HepG2 (cell line): ENCODE measurements at regions not wholly inside any gene's neighbourhood (a gene's known extent, or its start where the extent isn't known, plus 50 kb on each side); places are given as distances from the start of the nearest gene placed in this dataset.

ENCODE experiments used
- ATAC-seq: fragments of 200-7000 bp; cut with Tn5 transposase; 3 replicates; pipeline ENCODE4 v1.9.1; 2020; ENCODE audit warnings: mild to moderate bottlenecking, moderate library complexity
- BruUV-seq: library from RNA; stranded (reverse); fragments of 400-500 nt; replicated peaks from 2 replicates; lab custom pipeline; 2021; lab: Mats Ljungman, UMichigan
- CTCF ChIA-PET: fragments of 300-600 bp; formaldehyde crosslinking; extraction: SDS; loops from one replicate; lab custom pipeline; 2021; ENCODE audit warnings: low total read pairs, inconsistent platforms, low intra/inter-chr PET ratio; lab: Yijun Ruan, JAX
- POLR2A ChIA-PET: fragments of 350-600 bp; sonication (Branson Sonifier 250); formaldehyde crosslinking; loops from one replicate; lab custom pipeline; 2020; ENCODE audit warnings: antibody characterized with exemption, inconsistent platforms; lab: Yijun Ruan, JAX
- DNase-seq: peaks from one replicate; pipeline ENCODE4 v3.0.0-alpha.2; 2015; ENCODE audit warnings: low spot score
- FAIRE-seq: peaks from 3 replicates; lab custom pipeline; 2011; peaks lifted over from hg19 to GRCh38; lab: Jason Lieb, UNC
- H2AFZ ChIP-seq: one replicate; pipeline ENCODE4 v1.6.1; 2011; ENCODE audit warnings: low read length, inconsistent platforms
- H3K27ac ChIP-seq: fragments of 300-600 bp; 3 replicates; pipeline ENCODE4 v1.8.0; 2011; ENCODE audit warnings: mixed run types, mild to moderate bottlenecking, mixed read lengths, low read length, inconsistent platforms; ENCODE audit not compliant: insufficient read depth; ENCODE audit errors: extremely low read length
- H3K27me3 ChIP-seq, 2 experiments: fragments of 200-600 bp in 1 of 2; 2 replicates in 1 of 2; 3 replicates in 1 of 2; pipeline versions ENCODE4 v1.6.0 to v1.8.0; 2011; ENCODE audit warnings: low read length in 2 of 2, mild to moderate bottlenecking in 2 of 2, moderate library complexity in 2 of 2, inconsistent platforms in 1 of 2; ENCODE audit not compliant: insufficient read depth in 2 of 2, control insufficient read depth in 1 of 2
- H3K36me3 ChIP-seq, 2 experiments: fragments of 200-600 bp in 1 of 2; replicated peaks in 1 of 2; 2 replicates in 1 of 2; 3 replicates in 1 of 2; pipeline versions ENCODE4 v1.5.1 to v1.8.0; 2011; ENCODE audit warnings: low read length in 2 of 2, inconsistent platforms in 1 of 2; ENCODE audit not compliant: insufficient read depth in 2 of 2, control insufficient read depth in 1 of 2
- H3K4me1 ChIP-seq: 2 replicates; pipeline ENCODE4 v1.5.1; 2012; ENCODE audit warnings: low read length, inconsistent platforms; ENCODE audit not compliant: insufficient read depth
- H3K4me2 ChIP-seq: 2 replicates; pipeline ENCODE4 v1.6.0; 2011; ENCODE audit warnings: low read depth, low read length, inconsistent platforms
- H3K4me3 ChIP-seq, 3 experiments: fragments of 200-600 bp in 1 of 3; sonication (generic), shearing (Covaris generic) in 1 of 3; replicated peaks in 1 of 3; 2 replicates each; pipeline ENCODE4 v1.5.1; 2011 to 2016; ENCODE audit warnings: low read length in 3 of 3, inconsistent platforms in 2 of 3, low read depth in 2 of 3, mild to moderate bottlenecking in 2 of 3, control low read depth in 1 of 3, mixed read lengths in 1 of 3; ENCODE audit not compliant: insufficient read depth in 1 of 3
- H3K79me2 ChIP-seq: one replicate; pipeline ENCODE4 v1.6.1; 2011; ENCODE audit warnings: low read length, inconsistent platforms; ENCODE audit not compliant: insufficient read depth
- H3K9ac ChIP-seq: 2 replicates; pipeline ENCODE4 v1.6.0; 2011; ENCODE audit warnings: mild to moderate bottlenecking, low read depth, low read length, inconsistent platforms; ENCODE audit not compliant: insufficient read depth
- H3K9me3 ChIP-seq: 2 replicates; pipeline ENCODE4 v1.5.1; 2012; ENCODE audit warnings: mild to moderate bottlenecking, low read length
- H4K20me1 ChIP-seq: 2 replicates; pipeline ENCODE4 v1.6.0; 2011; ENCODE audit warnings: inconsistent platforms, mild to moderate bottlenecking, low read length, moderate library complexity; ENCODE audit not compliant: insufficient read depth
- AGO2 ChIP-seq: fragments of 200-400 bp; formaldehyde crosslinking; optimal IDR thresholded peaks from 2 replicates; pipeline ENCODE3; 2017; ENCODE audit warnings: mild to moderate bottlenecking, low read depth, low read length, moderate library complexity
- BCL3 ChIP-seq: sonication (generic); formaldehyde crosslinking; IDR thresholded peaks from 2 replicates; pipeline ENCODE4 v1.5.1; 2020; ENCODE audit warnings: mild to moderate bottlenecking, missing genetic modification reagents, moderate library complexity
- CREBL2 ChIP-seq: sonication (generic); formaldehyde crosslinking; IDR thresholded peaks from 2 replicates; pipeline ENCODE4 v1.8.1; 2023; ENCODE audit warnings: missing genetic modification reagents, mild to moderate bottlenecking, borderline replicate concordance
- FOXO4 ChIP-seq: sonication (generic); formaldehyde crosslinking; conservative IDR thresholded peaks from 2 replicates; pipeline ENCODE4 v1.8.1; 2023; ENCODE audit warnings: missing genetic modification reagents
- ISL2 ChIP-seq: sonication (generic); formaldehyde crosslinking; IDR thresholded peaks from 2 replicates; pipeline ENCODE4 v1.5.0; 2020; ENCODE audit warnings: missing genetic modification reagents
- KAT8 ChIP-seq: IDR thresholded peaks from 2 replicates; pipeline ENCODE4 v1.6.1; 2016; ENCODE audit warnings: missing genetic modification reagents, missing compliant biosample characterization
- KLF12 ChIP-seq: sonication (generic); formaldehyde crosslinking; IDR thresholded peaks from 2 replicates; pipeline ENCODE4 v1.4.0; 2020; ENCODE audit warnings: missing genetic modification reagents, borderline replicate concordance
- PHF8 ChIP-seq: sonication (generic); formaldehyde crosslinking; IDR thresholded peaks from 2 replicates; pipeline ENCODE4 v1.5.0; 2020; ENCODE audit warnings: missing genetic modification reagents
- RARG ChIP-seq: sonication (generic); formaldehyde crosslinking; IDR thresholded peaks from 2 replicates; pipeline ENCODE4 v1.4.0; 2020; ENCODE audit warnings: low read depth, mild to moderate bottlenecking, missing genetic modification reagents
- RBFOX2 ChIP-seq: fragments of 200-400 bp; formaldehyde crosslinking; IDR thresholded peaks from 2 replicates; pipeline ENCODE4 v1.6.1; 2017; ENCODE audit warnings: low read depth, mild to moderate bottlenecking, low read length
- SPEN ChIP-seq: sonication (generic); formaldehyde crosslinking; IDR thresholded peaks from 2 replicates; pipeline ENCODE4 v1.5.1; 2020; ENCODE audit warnings: low read depth, mild to moderate bottlenecking, missing genetic modification reagents
- ZNF703 ChIP-seq: sonication (generic); formaldehyde crosslinking; IDR thresholded peaks from 2 replicates; pipeline ENCODE4 v1.5.1; 2020; ENCODE audit warnings: missing genetic modification reagents, mild to moderate bottlenecking, moderate library complexity, borderline replicate concordance
- ZNF800 ChIP-seq: sonication (generic); formaldehyde crosslinking; IDR thresholded peaks from 2 replicates; pipeline ENCODE4 v1.4.0; 2020; ENCODE audit warnings: missing genetic modification reagents
- WGBS: methylation state at CpG from one replicate; pipeline ENCODE4 v1.1.6; 2017; ENCODE audit warnings: low lambda C conversion rate; 5-methylcytosine and 5-hydroxymethylcytosine counted together
- in situ Hi-C: cut with HindIII; loops from 2 replicates; pipeline ENCODE4 v1.10.0; 2017; ENCODE audit warnings: low pct_unique_long_range_greater_than_20kb; ENCODE audit not compliant: extremely low pct_ligation_motif_present
- intact Hi-C: fragments of 100-400 bp; cut with micrococcal nuclease; formaldehyde crosslinking; loops from one replicate; pipeline ENCODE4 v1.10.0; 2022; ENCODE audit not compliant: unreplicated experiment

- Histone ChIP-seq H3K4me2 (no peak overlapping the region), H3K27ac (no peak overlapping the region), H3K4me1 (peaks cover 15% of the 10 kb centered on the region), H3K27me3 (no peaks in the 10 kb centered on the region; a peak in 1 of 5 replicates), H3K9ac (no peak overlapping the region), H3K79me2 (no peaks in the 10 kb centered on the region), H2AFZ (no peak overlapping the region), H3K4me3 (no peak overlapping the region), H3K9me3 (peaks cover 11% of the 10 kb centered on the region), H4K20me1 (no peaks in the 10 kb centered on the region), H3K36me3 (no peaks in the 10 kb centered on the region)
- FAIRE-seq (no peak), ATAC-seq (no peak), DNase-seq (no peak)
- ChIA-PET CTCF (no interaction called here), POLR2A (no interaction called here)
- TF ChIP-seq SPEN (CRISPR knock-in tag) (no peak), ISL2 (CRISPR knock-in tag) (no peak), KLF12 (CRISPR knock-in tag) (no peak), RBFOX2 (no peak), AGO2 (no peak), RARG (no peak), PHF8 (CRISPR knock-in tag) (no peak)
- intact Hi-C loops, result loop anchor here (10.0 kb wide), 3 partner anchors 107 to 287 kb away; no protein-coding TSS in a partner anchor
- BruUV-seq, result no TSS peak
- in situ Hi-C loops, result no loop called here
Observed at GRCh38 chr5:116658141-116658540, 83.5 kb upstream of the SEMA6A start.

GRCh38 chr5:116655431-116655830 lies 80.8 kb upstream of the SEMA6A start:
- H3K4me1 ChIP-seq, result peaks cover 28% of the 10 kb centered on the region
- intact Hi-C loops, result loop anchor here (10.0 kb wide), 3 partner anchors 109 to 289 kb away; no protein-coding TSS in a partner anchor
- H3K9ac ChIP-seq, result no peak overlapping the region
- H3K4me3 ChIP-seq, result no peak overlapping the region
- H3K79me2 ChIP-seq, result no peaks in the 10 kb centered on the region
- H4K20me1 ChIP-seq, result no peaks in the 10 kb centered on the region
- no peaks in the 10 kb centered on the region for H3K36me3 ChIP-seq
- CTCF ChIA-PET, result no interaction called here
- no peaks in the 10 kb centered on the region for H3K9me3 ChIP-seq
- H2AFZ ChIP-seq, result no peak overlapping the region
- in situ Hi-C loops, result no loop called here
- DNase-seq, result no peak
- no peak overlapping the region for H3K4me2 ChIP-seq
- H3K27ac ChIP-seq, result no peak overlapping the region
- POLR2A ChIA-PET, result no interaction called here
- H3K27me3 ChIP-seq, result no peaks in the 10 kb centered on the region; a peak in 1 of 5 replicates
- WGBS, result 60% methylated on average over 3 of the region's 3 CpGs
- no peak for ATAC-seq
- no TSS peak for BruUV-seq
- no peak for FAIRE-seq
- TF ChIP-seq ZNF703 (CRISPR knock-in tag), result no peak
- TF ChIP-seq CREBL2 (CRISPR knock-in tag), result no peak
- no peak for TF ChIP-seq BCL3 (CRISPR knock-in tag)
- no peak for TF ChIP-seq FOXO4 (CRISPR knock-in tag)
- no peak for TF ChIP-seq KAT8 (CRISPR knock-in tag)
- no peak for TF ChIP-seq ZNF800 (CRISPR knock-in tag)
